Left renal pelvis (tissue), 4 donors: ENCODE measurements at regions not wholly inside any gene's neighbourhood (a gene's known extent, or its start where the extent isn't known, plus 50 kb on each side); places are given as distances from the start of the nearest gene placed in this dataset.
"Not testable (repeated sequence)": the region's sequence is repeated elsewhere in the genome, so short reads cannot be mapped to it uniquely, and the experiment has no call there.

Experiments
- DNase-seq, 4 donors: peaks; one replicate each; pipeline ENCODE4 v3.0.0-alpha.2; 2013; ENCODE audit warnings: low read depth in 4 of 4, low spot score in 3 of 4

DNA sequence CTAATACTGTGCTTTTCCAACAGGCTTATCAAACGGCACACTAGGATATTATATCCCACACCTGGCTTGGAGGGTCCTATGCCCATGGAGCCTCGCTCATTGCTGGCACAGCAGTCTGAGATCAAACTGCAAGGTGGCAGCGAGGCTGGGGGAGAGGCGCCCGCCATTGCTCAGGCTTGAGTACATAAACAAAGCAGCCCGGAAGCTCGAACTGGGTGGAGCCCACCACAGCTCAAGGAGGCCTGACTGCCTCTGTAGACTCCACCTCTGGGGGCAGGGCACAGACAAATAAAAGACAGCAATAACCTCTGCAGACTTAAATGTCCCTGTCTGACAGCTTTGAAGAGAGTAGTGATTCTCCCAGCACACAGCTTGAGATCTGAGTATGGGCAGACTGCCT lies 128.0 kb upstream of the CAV2 start:
- DNase-seq: not testable (repeated sequence)

DNA sequence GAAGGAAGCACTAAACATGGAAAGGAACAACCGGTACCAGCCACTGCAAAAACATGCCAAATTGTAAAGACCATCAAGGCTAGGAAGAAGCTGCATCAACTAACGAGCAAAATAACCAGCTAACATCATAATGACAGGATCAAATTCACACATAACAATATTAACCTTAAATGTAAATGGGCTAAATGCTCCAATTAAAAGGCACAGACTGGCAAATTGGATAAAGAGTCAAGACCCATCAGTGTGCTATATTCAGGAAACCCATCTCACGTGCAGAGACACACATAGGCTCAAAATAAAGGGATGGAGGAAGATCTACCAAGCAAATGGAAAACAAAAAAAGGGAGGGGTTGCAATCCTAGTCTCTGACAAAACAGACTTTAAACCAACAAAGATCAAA lies 126.3 kb upstream of the CAV2 start:
- DNase-seq: not testable (repeated sequence)

DNA sequence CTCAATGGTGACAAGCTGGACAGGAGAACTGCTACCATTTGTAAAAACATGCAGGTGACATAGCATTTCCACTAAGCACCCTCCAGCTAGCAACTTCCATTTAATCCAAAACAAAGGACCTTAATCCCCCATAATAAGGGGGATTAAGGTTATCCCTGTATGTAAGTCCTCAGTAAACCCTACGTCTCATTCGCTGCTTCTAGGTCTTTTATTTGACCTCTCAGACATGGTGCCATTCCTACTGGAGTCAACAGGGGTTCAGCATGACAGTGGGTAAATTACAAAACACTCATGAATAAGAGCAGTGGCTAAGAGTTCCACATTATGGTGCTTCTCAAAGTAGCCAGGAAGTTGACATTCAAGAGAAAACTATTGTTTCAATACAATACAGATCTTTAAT lies 121.8 kb upstream of the CAV2 start:
- DNase-seq: no peak

DNA sequence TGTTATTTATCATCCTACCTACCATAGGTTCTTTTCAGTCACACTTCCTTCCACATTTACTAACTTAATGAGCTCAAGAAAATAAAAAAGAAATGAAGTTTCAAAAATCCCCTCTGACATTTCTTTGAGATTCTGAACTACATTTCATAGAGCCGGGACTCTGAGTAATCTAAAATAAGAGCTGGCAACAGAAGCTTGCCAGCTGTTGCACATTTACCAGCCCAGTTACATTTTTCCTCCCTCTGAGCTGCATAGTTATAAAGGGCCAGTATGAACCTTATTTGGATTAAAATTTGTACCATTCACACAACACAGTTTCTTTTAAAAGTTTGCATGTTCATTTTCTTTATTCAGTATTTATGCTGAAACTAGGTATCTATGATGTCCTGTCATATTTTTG lies 119.5 kb upstream of the CAV2 start:
- no peak for DNase-seq

DNA sequence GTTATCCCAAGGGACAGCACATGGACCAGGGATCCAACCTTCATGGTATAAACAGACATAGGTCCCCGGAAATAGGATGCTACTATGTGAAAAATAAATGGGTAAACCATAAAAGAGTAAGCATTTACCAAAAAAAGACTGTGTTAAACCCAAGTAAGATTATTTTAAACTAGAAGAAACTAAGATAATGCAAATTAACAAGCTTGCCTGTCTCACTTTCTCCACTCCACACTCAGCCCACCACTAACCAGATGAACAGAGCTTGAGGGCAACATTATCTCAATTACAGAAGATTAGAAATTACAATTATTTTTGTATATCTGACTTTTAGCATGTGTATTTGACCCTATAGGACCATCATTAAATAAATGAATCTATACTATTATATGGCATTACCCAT lies 117.2 kb upstream of the CAV2 start:
- no peak for DNase-seq

DNA sequence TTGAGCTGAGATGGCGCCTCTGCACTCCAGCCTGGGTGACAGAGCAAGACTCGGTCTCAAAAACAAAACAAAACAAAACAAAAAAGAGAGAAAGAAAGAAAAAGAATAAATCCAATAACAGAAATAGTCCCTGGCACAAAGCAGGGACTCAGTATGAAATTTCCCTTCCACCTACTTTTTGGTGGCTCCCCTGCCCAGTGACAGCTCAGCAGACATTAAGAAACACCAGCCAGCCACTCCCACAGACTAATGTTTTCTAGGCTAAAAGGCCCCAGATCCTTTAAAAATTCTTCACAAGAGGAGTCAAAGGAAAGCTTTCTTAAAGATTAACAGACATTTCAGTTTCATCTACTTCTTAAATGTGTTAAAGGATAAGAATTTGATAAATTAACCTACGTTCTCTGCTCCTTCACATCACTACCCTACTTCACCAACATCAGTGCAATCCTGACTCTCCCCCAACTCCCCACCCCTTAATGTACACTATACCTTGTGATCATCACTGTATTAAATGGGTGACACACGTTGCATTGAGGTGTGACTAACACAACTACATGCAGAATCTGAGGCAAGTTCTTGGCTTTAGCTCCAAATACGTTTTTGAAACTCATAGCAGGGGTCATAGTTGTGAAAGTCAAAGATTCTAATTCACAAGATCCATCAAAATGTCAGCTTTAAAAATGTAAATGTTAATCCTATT lies 114.5 kb upstream of the CAV2 start:
- no peak for DNase-seq

DNA sequence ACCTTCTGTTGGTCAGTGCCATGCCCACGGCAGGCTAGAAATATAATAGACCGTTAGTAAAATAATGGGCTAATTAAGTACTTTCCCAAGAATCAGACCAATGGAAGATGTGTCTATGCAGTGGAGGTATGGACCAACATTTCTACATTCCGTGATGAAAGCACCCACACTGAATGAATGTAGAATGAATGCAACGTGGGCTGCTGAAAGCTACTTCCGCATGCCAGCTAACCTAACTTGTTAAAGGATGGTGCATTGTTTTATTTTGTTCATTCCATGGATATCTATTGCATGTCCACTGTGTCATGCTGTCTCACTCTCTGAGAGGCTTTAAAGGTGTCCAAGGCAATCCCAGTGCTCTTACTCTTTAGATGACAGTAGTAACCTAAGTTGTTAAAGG lies 112.9 kb upstream of the CAV2 start:
- DNase-seq: no peak

DNA sequence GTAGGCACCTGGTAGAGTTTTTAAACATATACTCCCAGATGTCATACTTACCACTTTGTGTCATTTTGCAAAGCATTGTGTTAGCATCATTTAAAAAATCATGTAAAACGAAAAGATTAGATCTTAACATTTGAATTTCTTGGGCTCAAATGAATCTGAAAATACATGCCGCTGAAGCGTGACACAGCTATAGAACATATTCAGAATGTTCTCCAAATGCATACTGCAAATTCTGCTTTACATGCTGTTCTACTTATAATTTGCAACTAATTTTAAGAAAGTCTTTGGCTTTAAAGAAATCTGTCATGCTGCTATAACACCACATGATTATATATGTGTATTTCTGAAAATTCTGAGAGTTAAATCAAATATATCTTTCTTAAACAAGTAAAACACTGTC lies 109.2 kb upstream of the CAV2 start:
- DNase-seq: no peak

DNA sequence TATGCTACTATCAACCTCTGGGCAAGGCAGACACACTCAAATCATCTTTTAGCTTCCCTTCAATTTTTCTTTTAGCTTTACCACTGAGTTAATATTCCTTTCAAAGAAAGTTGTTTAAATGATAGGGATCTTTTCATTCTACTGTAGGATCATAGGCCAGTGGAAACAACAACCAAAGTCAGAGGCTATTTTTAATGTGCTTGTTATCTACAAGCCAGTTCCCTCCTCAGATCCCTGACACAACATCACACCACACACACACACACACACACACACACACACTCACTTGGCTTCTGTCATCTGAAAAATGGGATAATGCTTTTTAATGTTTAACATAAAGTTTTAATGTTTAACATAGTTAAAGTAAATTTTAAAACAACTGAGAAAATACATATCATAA lies 106.7 kb upstream of the CAV2 start:
- DNase-seq: no peak

DNA sequence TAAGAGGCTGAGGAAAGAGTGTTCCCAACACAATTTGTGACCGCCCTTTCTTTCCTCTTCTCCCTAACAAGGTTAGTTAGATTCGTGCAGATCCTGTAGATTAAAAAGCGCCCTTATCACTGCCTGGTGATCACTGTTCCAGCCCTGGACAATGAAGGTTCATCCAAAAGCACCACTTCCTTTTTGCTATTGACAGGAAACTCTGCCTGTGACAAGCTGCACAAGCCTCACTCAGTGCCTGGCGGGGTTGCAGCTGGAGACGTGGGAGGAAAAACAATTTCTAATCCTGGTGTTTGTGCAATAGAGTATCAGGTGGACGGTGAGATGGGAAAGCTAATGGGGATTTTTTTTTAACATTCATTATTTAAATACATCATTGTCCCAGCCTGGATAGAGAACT lies 105.9 kb upstream of the CAV2 start:
- peak in 3 of 4 donors; percentile 16 to 26 (median 22) for DNase-seq

DNA sequence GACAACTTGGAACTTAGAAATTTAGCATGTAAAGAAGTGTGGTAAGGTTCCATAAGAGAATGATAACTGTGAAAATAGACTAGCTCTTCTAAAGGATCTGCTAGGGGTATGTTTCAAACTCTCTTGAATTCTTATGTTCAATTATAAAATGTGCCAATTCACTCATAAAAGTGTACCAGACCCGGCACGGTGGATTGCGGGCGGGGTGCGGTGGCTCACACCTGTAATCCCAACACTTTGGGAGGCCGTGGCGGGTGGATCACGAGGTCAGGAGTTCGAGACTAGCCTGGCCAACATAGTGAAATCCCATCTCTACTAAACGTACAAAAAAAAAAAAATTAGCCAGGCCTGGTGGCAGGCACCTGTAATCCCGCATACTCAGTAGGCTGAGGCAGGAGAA lies 105.4 kb upstream of the CAV2 start:
- DNase-seq: no peak

DNA sequence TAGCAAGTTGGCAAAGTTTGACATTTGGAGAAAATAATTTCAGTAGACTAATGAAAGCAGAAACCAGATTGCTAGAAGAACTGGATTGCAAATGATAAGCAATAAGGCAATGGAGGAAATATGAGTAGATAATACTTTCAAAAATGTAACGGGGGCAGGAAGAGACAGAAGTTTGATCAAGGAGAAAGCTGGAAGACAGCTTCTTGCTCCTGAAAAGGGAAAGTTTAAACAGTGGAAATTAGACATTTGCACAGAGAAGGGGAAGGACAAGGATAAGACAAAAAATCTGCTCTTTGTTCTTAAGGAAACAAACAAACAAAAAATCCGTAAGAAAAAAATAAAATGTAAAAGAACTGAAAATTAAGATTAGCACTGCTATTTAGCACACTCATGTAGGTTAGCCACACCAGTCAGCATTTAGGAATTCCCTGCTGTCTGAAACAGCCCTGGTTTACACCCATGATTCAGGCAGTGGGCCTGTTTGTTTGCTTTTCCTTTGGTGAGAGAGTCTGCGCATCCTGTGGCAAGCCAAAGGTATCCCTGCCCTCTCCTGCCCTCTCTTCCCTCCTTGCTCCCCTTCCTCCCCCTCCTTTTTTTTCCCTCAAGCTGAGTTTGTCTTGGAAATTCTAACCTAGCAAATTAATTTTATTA lies 104.3 kb upstream of the CAV2 start:
- no peak for DNase-seq

DNA sequence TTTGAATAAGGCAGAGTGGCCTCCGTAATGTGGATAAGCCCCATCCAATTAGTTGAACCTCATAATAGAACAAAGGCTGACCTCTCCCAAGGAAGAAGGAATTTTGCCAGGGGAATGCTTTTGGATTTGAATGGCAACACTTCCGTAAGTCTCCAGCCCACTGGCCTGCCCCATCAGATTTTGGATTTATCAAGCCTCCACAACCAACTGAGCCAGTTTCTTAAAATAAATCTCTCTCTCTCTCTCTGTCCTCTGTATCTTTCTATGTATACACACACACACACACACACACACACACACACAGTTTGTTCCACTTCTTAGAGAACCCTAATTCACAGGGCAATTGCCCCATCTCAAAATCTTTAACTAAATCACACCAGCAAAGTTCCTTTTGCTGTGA lies 100.9 kb upstream of the CAV2 start:
- DNase-seq: no peak

DNA sequence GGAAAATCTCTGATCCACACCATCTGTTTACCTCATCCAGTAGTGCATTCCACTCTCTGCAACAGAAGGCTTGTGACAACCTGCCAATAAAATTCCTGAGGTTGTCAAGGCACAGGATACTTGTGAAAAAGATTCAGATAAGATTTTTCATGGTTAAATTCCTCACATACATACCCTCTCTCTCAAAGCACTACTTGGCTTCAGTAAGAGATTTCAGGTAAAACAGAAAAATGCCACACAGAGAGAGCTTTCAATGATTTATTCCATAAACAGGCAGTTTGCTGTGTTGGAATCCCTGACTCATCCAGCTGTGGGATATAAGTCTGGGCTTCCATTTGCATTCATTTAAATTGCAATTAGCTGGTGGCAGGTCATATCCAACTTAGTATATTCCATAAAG lies 99.7 kb upstream of the CAV2 start:
- no peak for DNase-seq

DNA sequence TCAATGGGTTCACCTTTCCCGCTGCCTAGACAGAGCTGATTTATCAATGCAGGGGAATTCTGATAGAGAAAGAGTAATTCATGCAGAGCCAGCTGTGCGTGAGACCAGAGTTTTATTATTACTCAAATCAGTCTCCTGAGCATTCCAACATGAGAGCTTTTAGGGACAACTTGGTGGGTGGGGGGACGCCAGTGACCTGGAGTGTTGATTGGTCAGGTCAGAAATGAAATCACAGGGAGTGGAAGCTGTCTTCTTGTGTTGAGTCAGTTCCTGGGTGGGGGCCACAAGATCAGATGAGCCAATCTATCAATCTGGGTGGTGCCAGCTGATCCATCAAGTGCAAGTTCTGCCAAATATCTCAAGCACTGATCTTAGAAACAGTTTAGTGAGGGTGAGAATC lies 99.0 kb upstream of the CAV2 start:
- no peak for DNase-seq

DNA sequence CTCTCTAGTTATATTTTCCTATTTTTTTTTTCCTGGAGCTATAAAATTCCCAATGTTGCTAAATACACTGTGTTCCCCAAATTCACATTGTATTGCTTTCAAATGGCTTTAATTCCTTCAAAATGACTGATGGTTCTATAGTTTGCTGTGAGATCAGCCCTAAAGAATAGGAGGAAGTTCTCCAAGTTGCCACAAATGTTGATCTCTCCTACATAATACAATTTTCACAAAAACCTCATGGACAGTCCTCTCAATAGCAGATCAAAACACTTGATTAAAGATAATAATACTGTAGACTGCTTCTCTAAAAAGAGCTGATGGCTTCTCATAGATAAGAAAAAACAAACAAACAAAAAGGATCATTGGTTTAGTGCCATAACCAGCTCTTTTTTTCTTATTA lies 97.8 kb upstream of the CAV2 start:
- no peak for DNase-seq

DNA sequence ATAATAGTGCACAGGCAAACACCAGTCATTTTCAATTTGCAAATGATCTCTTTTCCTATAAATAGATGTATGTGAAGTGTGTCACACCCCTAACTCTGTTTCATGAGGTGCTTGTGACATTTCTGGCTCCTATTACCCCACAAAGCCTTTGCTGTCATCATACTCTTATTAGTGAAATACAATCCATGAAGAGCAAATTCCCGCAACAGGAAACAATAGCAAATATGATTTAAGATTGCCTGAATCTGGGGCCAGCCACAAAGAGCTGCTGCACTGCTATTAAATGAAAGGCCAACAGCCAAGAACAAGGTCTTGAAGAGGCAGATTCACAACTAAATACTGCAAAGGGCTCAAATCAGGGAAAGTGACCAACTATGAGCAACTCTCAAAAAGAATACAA lies 96.3 kb upstream of the CAV2 start:
- no peak for DNase-seq

DNA sequence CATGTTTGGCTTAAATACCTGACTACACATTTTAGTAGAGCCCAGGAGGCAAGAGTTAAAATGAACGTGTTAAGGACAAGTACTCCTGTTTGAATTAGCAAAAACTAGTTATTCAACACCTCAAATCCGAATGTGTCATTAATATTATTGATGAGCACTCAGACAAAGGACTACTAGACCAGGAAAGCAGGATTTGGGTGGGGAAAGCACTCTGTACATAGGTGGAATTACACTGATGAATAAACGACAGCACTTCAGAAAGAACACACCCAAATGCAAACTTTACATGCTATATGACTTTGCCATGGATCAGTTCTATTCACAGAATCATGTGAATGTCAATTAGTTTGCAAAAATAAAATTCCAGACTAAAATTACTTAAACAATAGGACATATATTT lies 95.1 kb upstream of the CAV2 start:
- DNase-seq: no peak

DNA sequence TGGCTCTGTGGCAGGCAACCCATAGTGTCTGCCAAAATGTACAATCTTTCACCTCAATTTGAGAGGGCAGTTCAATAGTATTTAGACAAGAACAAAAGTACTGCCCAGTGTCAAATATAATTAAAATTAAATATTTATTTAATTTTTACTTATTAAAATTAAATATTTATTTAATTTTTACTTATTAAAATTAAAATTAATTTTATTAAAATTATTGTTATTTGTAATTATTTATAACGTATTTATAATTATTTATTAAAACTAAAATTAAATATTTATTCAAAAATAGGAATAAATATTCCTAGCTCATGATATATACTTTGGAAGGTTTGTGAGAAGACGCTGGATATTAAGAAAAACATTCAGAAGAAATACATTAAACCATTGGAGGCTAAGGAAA lies 93.7 kb upstream of the CAV2 start:
- DNase-seq: no peak

DNA sequence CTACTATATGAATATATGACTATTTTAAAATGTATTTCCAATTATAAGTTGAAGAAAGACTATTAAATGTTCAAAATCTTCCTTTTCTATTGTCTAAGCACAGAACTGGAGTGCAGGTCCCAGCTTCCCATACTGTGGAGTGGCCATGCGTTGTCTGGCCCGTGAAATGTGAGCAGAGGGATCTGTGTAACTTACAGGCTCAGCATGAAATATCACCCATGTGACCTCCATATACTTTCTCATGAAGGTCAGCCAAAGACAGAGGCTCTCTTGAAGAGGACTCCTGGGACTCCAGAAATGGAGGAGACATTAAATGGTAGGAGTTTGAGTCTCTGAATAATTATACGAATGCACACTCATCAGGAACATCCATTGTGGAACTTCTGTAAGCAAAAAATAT lies 92.4 kb upstream of the CAV2 start:
- no peak for DNase-seq

DNA sequence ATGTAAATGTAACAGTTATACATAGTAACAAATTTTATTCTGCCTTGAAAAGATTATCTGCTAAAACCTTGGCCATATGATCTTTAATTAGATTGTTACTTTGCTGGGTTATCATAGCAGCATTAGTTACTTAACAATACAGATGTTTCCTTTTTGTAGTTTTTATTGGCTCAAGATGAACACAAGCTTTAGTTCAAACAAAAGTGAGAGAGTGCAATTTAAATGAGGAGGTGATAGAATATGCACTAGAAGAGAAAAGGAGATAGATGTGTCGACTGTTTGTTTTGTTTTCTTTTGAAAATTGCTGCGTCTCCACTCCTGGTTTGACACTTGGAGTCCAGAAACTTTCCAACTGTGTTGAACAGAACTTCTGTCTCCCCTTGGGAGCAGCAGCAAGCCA lies 91.4 kb upstream of the CAV2 start:
- DNase-seq: no peak

DNA sequence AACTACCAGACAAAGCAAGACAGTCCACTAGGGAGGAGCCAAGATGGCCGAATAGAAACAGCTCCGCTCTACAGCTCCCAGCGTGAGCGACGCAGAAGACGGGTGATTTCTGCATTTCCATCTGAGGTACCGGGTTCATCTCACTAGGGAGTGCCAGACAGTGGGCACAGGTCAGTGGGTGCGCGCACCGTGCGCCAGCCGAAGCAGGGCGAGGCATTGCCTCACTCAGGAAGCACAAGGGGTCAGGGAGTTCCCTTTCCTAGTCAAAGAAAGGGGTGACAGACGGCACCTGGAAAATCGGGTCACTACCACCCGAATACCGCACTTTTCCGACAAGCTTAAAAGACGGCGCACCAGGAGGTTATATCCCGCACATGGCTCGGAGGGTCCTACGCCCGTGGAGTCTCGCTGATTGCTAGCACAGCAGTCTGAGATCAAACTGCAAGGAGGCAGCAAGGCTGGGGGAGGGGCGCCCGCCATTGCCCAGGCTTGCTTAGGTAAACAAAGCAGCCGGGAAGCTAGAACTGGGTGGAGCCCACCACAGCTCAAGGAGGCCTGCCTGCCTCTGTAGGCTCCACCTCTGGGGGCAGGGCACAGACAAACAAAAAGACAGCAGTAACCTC lies 90.6 kb upstream of the CAV2 start:
- DNase-seq: not testable (repeated sequence)
